H9 (cell line): ENCODE measurements at regions not wholly inside any gene's neighbourhood (a gene's known extent, or its start where the extent isn't known, plus 50 kb on each side); places are given as distances from the start of the nearest gene placed in this dataset.

Experiments
- DNase-seq: peaks from one replicate; pipeline ENCODE4 v3.0.0-alpha.2; 2017
- H2AFZ ChIP-seq: one replicate; pipeline ENCODE4 v1.6.1; 2013; ENCODE audit warnings: mild to moderate bottlenecking, low read length, control low read depth, moderate library complexity
- H2AK5ac ChIP-seq: 2 replicates; pipeline ENCODE4 v1.6.1; 2013; ENCODE audit warnings: low read length, control low read depth, mixed read lengths; ENCODE audit not compliant: insufficient read length
- H2BK120ac ChIP-seq: one replicate; pipeline ENCODE4 v1.6.1; 2013; ENCODE audit warnings: low read depth, mild to moderate bottlenecking, low read length, control low read depth, inconsistent platforms; ENCODE audit not compliant: poor library complexity, severe bottlenecking
- H2BK12ac ChIP-seq: 2 replicates; pipeline ENCODE4 v1.6.1; 2013; ENCODE audit warnings: low read length, control low read depth, mixed read lengths, low read depth; ENCODE audit not compliant: insufficient read length
- H2BK15ac ChIP-seq: 2 replicates; pipeline ENCODE4 v1.6.1; 2013; ENCODE audit warnings: low read depth, low read length, control low read depth
- H2BK20ac ChIP-seq: one replicate; pipeline ENCODE4 v1.6.1; 2013; ENCODE audit warnings: low read depth, mild to moderate bottlenecking, low read length, control low read depth, inconsistent platforms; ENCODE audit not compliant: poor library complexity, severe bottlenecking
- H2BK5ac ChIP-seq: 2 replicates; pipeline ENCODE4 v1.6.1; 2013; ENCODE audit warnings: low read length, control low read depth, mixed read lengths; ENCODE audit not compliant: insufficient read length
- H3K14ac ChIP-seq: 2 replicates; pipeline ENCODE4 v1.6.1; 2013; ENCODE audit warnings: low read length, control low read depth; ENCODE audit not compliant: insufficient read depth
- H3K18ac ChIP-seq: 2 replicates; pipeline ENCODE4 v1.6.1; 2013; ENCODE audit warnings: low read depth, mild to moderate bottlenecking, mixed read lengths, low read length, control low read depth; ENCODE audit not compliant: insufficient read length
- H3K23ac ChIP-seq: 2 replicates; pipeline ENCODE4 v1.6.1; 2013; ENCODE audit warnings: low read length, control low read depth, mixed read lengths, low read depth; ENCODE audit not compliant: insufficient read length
- H3K23me2 ChIP-seq: 2 replicates; pipeline ENCODE4 v1.6.1; 2013; ENCODE audit warnings: low read depth, mild to moderate bottlenecking, mixed read lengths, low read length, control low read depth; ENCODE audit not compliant: insufficient read length, poor library complexity, severe bottlenecking
- H3K27ac ChIP-seq: 2 replicates; pipeline ENCODE4 v1.5.1; 2013; ENCODE audit warnings: low read length, control low read depth, mixed read lengths, low read depth; ENCODE audit not compliant: insufficient read length
- H3K27me3 ChIP-seq: 2 replicates; pipeline ENCODE4 v1.6.1; 2013; ENCODE audit warnings: low read length, control low read depth, inconsistent platforms; ENCODE audit not compliant: insufficient read depth
- H3K4ac ChIP-seq: 2 replicates; pipeline ENCODE4 v1.6.1; 2013; ENCODE audit warnings: low read depth, mild to moderate bottlenecking, control low read depth, inconsistent platforms, low read length, moderate library complexity
- H3K4me1 ChIP-seq: 2 replicates; pipeline ENCODE4 v1.6.1; 2013; ENCODE audit warnings: low read length, control low read depth, inconsistent platforms; ENCODE audit not compliant: insufficient read depth
- H3K4me2 ChIP-seq: 2 replicates; pipeline ENCODE4 v1.6.1; 2013; ENCODE audit warnings: low read length, control low read depth, mixed read lengths; ENCODE audit not compliant: insufficient read length, insufficient read depth
- H3K56ac ChIP-seq: 2 replicates; pipeline ENCODE4 v1.6.1; 2013; ENCODE audit warnings: low read depth, mild to moderate bottlenecking, mixed read lengths, low read length, control low read depth; ENCODE audit not compliant: insufficient read length
- H3K79me1 ChIP-seq: 2 replicates; pipeline ENCODE4 v1.6.1; 2013; ENCODE audit warnings: low read depth, mild to moderate bottlenecking, moderate library complexity, low read length, control low read depth, inconsistent platforms; ENCODE audit not compliant: insufficient read depth, poor library complexity, severe bottlenecking
- H3K79me2 ChIP-seq: 2 replicates; pipeline ENCODE4 v1.6.1; 2013; ENCODE audit warnings: low read length, control low read depth, inconsistent platforms; ENCODE audit not compliant: insufficient read depth
- H3K9ac ChIP-seq: 2 replicates; pipeline ENCODE4 v1.6.1; 2013; ENCODE audit warnings: low read length, control low read depth, mixed read lengths; ENCODE audit not compliant: insufficient read length; ENCODE audit errors: extremely low read depth
- H3K9me3 ChIP-seq: one replicate; pipeline ENCODE4 v1.6.1; 2013; ENCODE audit warnings: low read depth, low read length, inconsistent platforms; ENCODE audit not compliant: control insufficient read depth
- H3T11ph ChIP-seq: one replicate; pipeline ENCODE4 v1.6.1; 2013; ENCODE audit warnings: mild to moderate bottlenecking, low read length, control low read depth, inconsistent platforms
- H4K20me1 ChIP-seq: one replicate; pipeline ENCODE4 v1.6.1; 2013; ENCODE audit not compliant: control insufficient read depth, insufficient read length, insufficient read depth
- H4K5ac ChIP-seq: 2 replicates; pipeline ENCODE4 v1.6.1; 2013; ENCODE audit warnings: low read depth, mild to moderate bottlenecking, mixed read lengths, low read length, control low read depth; ENCODE audit not compliant: insufficient read length
- H4K8ac ChIP-seq: replicated peaks from 2 replicates; pipeline ENCODE4 v1.6.1; 2013; ENCODE audit warnings: low read length, control low read depth, mixed read lengths, low read depth; ENCODE audit not compliant: insufficient read length
- H4K91ac ChIP-seq: 2 replicates; pipeline ENCODE4 v1.6.1; 2013; ENCODE audit warnings: low read depth, mild to moderate bottlenecking, moderate library complexity, mixed read lengths, low read length, control low read depth; ENCODE audit not compliant: insufficient read length
- H3K27ac Mint-ChIP-seq, 3 experiments: 2 replicates in 2 of 3; 3 replicates in 1 of 3; pipeline ENCODE4 v1.8.0; 2020 to 2021; ENCODE audit warnings: mixed read lengths in 3 of 3, mild to moderate bottlenecking in 1 of 3, moderate library complexity in 1 of 3
- H3K27me3 Mint-ChIP-seq: 2 replicates; pipeline ENCODE4 v1.8.0; 2021; ENCODE audit warnings: low read depth, mild to moderate bottlenecking, moderate library complexity, mixed read lengths
- H3K36me3 Mint-ChIP-seq, 3 experiments: 2 replicates in 2 of 3; 3 replicates in 1 of 3; pipeline ENCODE4 v1.8.0; 2020 to 2021; ENCODE audit warnings: low read depth in 3 of 3, mixed read lengths in 3 of 3; ENCODE audit not compliant: insufficient read depth in 1 of 3
- H3K4me1 Mint-ChIP-seq, 2 experiments: 2 replicates each; pipeline ENCODE4 v1.8.0; 2020; ENCODE audit warnings: mixed read lengths in 2 of 2
- H3K4me3 Mint-ChIP-seq, 2 experiments: 2 replicates in 1 of 2; 3 replicates in 1 of 2; pipeline ENCODE4 v1.8.0; 2020 to 2021; ENCODE audit warnings: mild to moderate bottlenecking in 2 of 2, mixed read lengths in 2 of 2, moderate library complexity in 1 of 2
- H3K9me3 Mint-ChIP-seq, 2 experiments: 2 replicates in 1 of 2; 3 replicates in 1 of 2; pipeline ENCODE4 v1.8.0; 2020; ENCODE audit warnings: mild to moderate bottlenecking in 2 of 2, mixed read lengths in 2 of 2, moderate library complexity in 1 of 2
- WGBS: extraction: QIAGEN DNeasy Blood & Tissue Kit; methylation state at CpG from one replicate; pipeline ENCODE4 v1.1.7; 2013; ENCODE audit warnings: missing lambda C conversion rate, low lambda C conversion rate, mixed read lengths; ENCODE audit not compliant: insufficient read length; ENCODE audit errors: extremely low coverage; 5-methylcytosine and 5-hydroxymethylcytosine counted together
- TF ChIP-seq, protein P1 (sequence below): fragments of 200-600 bp; sonication (generic); conservative IDR thresholded peaks from 3 replicates; pipeline ENCODE4 v1.8.0; 2021; ENCODE audit warnings: antibody characterized with exemption, mild to moderate bottlenecking

DNA sequence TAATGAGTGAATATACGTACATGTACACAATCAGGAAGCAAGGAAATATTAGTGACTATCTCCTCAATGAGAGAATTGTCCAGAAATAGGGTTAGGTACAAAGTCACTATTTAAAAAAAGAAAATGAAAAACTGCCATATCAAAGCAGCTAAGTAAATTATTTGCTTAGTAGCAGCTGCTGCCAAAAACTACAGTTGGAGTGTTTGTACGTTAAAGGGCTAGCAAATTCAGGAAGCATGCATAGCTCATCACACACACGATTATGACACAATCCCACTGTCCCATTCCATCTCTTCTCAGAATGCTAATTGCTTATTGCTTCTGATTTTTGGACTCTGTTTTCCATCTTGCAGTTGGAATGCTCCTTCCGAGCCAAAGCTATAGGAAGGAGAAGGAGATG lies 2012.5 kb upstream of the LRRTM1 start:
- Histone ChIP-seq H3K4ac (no peak overlapping the region), H3T11ph (no peak overlapping the region), H3K23me2 (no peaks in the 10 kb centered on the region), H3K23ac (no peak overlapping the region), H3K27me3 (no peaks in the 10 kb centered on the region), H4K91ac (no peak overlapping the region), H2BK20ac (no peak overlapping the region), H4K8ac (no peak overlapping the region), H3K4me1 (no peaks in the 10 kb centered on the region), H2AK5ac (no peak overlapping the region), H2AFZ (no peak overlapping the region), H3K79me1 (no peaks in the 10 kb centered on the region), H3K9me3 (no peaks in the 10 kb centered on the region), H3K9ac (no peak overlapping the region), H4K5ac (no peak overlapping the region), H3K56ac (no peak overlapping the region), H3K18ac (no peak overlapping the region), H3K14ac (no peak overlapping the region), H2BK12ac (no peak overlapping the region), H2BK120ac (no peak overlapping the region), H3K27ac (no peak overlapping the region), H3K4me2 (no peak overlapping the region), H2BK15ac (no peak overlapping the region), H3K79me2 (no peaks in the 10 kb centered on the region), H2BK5ac (no peak overlapping the region), H4K20me1 (no peaks in the 10 kb centered on the region)
- Mint-ChIP-seq H3K9me3 (no peaks in the 10 kb centered on the region), H3K27me3 (no peaks in the 10 kb centered on the region), H3K36me3 (no peaks in the 10 kb centered on the region), H3K4me1 (no peaks in the 10 kb centered on the region), H3K27ac (no peak overlapping the region), H3K4me3 (no peak overlapping the region)
- no CpG with 5 or more reads among the region's 4 CpGs for WGBS
- DNase-seq, result no peak
- TF ChIP-seq, protein P1, sequence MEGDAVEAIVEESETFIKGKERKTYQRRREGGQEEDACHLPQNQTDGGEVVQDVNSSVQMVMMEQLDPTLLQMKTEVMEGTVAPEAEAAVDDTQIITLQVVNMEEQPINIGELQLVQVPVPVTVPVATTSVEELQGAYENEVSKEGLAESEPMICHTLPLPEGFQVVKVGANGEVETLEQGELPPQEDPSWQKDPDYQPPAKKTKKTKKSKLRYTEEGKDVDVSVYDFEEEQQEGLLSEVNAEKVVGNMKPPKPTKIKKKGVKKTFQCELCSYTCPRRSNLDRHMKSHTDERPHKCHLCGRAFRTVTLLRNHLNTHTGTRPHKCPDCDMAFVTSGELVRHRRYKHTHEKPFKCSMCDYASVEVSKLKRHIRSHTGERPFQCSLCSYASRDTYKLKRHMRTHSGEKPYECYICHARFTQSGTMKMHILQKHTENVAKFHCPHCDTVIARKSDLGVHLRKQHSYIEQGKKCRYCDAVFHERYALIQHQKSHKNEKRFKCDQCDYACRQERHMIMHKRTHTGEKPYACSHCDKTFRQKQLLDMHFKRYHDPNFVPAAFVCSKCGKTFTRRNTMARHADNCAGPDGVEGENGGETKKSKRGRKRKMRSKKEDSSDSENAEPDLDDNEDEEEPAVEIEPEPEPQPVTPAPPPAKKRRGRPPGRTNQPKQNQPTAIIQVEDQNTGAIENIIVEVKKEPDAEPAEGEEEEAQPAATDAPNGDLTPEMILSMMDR, result no peak
